ENCODE measurements at regions not wholly inside any gene's neighbourhood (a gene's known extent, or its start where the extent isn't known, plus 50 kb on each side); places are given as distances from the start of the nearest gene placed in this dataset.

DNA sequence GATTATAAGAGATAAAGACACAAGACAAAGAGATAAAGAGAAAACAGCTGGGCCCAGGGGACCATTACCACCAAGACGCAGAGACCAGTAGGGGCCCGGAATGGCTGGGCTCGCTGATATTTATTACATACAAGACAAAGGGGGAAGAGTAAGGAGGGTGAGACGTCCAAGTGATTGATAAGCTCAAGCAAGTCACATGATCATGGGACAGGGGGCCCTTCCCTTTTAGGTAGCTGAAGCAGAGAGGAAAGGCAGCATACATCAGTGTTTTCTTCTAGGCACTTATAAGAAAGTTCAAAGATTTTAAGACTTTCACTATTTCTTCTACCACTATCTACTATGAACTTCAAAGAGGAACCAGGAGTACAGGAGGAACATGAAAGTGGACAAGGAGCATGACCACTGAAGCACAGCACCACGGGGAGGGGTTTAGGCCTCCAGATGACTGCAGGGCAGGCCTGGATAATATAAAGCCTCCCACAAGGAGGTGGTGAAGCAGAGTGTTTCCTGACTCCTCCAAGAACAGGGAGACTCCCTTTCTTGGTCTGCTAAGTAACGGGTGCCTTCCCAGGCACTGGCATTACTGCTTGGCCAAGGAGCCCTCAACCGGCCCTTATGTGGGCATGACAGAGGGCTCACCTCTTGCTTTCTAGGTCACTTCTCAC lies 63.9 kb upstream of the ARL4D start:
- no peak for TF ChIP-seq CTCF (conservative IDR thresholded peaks at IDR 0.05)
- Mint-ChIP-seq H3K4me3 (peak overlapping the region; percentile 42), H3K9me3 (no peaks in the 10 kb centered on the region), H3K27me3 (peaks cover 16% of the 10 kb centered on the region), H3K4me1 (ENCODE audit: unreplicated experiment) (peaks cover 30% of the 10 kb centered on the region), H3K27ac (peak overlapping the region; percentile 52), H3K36me3 (no peaks in the 10 kb centered on the region)
- no peak for DNase-seq (ENCODE audit: extremely low spot score, unreplicated experiment)

- no peaks in the 10 kb centered on the region for H3K9me3 Mint-ChIP-seq
- no peak overlapping the region for H3K27ac Mint-ChIP-seq
- H3K36me3 Mint-ChIP-seq = no peaks in the 10 kb centered on the region
- DNase-seq (ENCODE audit: extremely low spot score, unreplicated experiment) = no peak
- H3K27me3 Mint-ChIP-seq = peaks cover 23% of the 10 kb centered on the region
- peaks cover 35% of the 10 kb centered on the region for H3K4me1 Mint-ChIP-seq (ENCODE audit: unreplicated experiment)
- TF ChIP-seq CTCF (conservative IDR thresholded peaks at IDR 0.05) = no peak
- no peak overlapping the region for H3K4me3 Mint-ChIP-seq
Observed at GRCh38 chr17:43333433-43333943, 65.3 kb upstream of the ARL4D start.

DNA sequence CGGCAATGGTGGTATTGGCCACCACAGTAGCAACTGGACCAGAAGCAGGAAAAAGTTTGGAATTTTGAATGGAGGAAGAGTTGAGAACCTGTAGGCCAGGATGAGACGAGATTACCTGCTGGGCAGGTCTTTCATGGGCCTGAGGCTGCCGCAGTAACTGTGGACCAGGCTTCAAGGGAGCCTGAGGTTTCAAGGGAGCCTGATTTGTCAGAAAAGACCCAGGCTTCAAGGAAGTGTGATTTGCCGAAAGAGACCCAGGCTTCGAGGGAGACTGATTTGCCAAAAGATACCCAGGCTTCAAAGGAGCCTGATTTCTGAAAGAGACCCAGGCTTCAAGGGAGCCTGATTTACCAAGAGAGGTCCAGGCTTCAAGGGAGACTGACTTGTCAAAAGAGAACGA lies 66.6 kb upstream of the ARL4D start:
- peaks cover 25% of the 10 kb centered on the region for H3K27me3 Mint-ChIP-seq
- DNase-seq (ENCODE audit: extremely low spot score, unreplicated experiment) = no peak
- H3K27ac Mint-ChIP-seq = peak overlapping the region; percentile 33
- no peaks in the 10 kb centered on the region for H3K36me3 Mint-ChIP-seq
- H3K9me3 Mint-ChIP-seq = no peaks in the 10 kb centered on the region
- H3K4me1 Mint-ChIP-seq (ENCODE audit: unreplicated experiment) = peaks cover 35% of the 10 kb centered on the region
- peak overlapping the region; percentile 0 for H3K4me3 Mint-ChIP-seq
- no peak for TF ChIP-seq CTCF (conservative IDR thresholded peaks at IDR 0.05)

DNA sequence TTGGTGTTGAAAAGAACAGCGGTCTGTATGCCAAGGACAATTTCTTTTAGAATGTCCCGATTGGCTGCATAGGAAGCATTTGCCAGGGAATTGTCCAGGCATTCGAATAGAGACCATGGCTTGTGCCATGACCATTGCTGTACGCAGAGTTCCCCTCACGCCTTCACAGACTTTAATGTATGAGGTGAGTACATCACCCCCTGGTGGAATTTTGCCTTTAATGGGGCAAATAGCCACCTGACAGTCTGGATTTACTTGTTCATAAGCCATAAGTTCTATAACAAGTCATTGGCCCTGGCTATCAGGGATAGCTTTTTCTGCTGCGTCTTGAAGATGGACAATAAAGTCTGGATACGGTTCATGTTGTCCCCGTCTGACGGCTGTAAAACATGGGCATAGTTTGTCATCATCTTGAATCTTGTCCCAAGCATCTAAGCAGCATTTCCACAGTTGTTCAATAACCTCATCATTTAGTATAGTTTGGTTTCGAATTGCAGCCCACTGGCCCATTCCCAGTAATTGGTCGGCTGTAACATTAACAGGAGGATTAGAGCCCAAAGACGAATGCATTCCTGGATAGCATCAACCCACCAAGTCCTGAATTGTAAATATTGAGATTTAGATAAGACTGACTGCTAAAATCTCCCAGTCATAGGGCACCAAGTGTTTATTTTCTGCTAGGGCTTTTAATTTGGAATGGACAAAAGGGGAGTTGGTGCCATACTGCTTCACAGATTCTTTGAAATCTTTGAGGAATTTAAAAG lies 67.7 kb upstream of the ARL4D start:
- no peak for DNase-seq (ENCODE audit: extremely low spot score, unreplicated experiment)
- H3K4me3 Mint-ChIP-seq = no peak overlapping the region
- H3K36me3 Mint-ChIP-seq = no peaks in the 10 kb centered on the region
- H3K27me3 Mint-ChIP-seq = peaks cover 29% of the 10 kb centered on the region
- H3K27ac Mint-ChIP-seq = no peak overlapping the region
- peak; percentile 20 for TF ChIP-seq CTCF (conservative IDR thresholded peaks at IDR 0.05)
- no peaks in the 10 kb centered on the region for H3K9me3 Mint-ChIP-seq
- peaks cover 41% of the 10 kb centered on the region for H3K4me1 Mint-ChIP-seq (ENCODE audit: unreplicated experiment)

GRCh38 chr17:43329183-43329582 lies 69.6 kb upstream of the ARL4D start:
- DNase-seq (ENCODE audit: extremely low spot score, unreplicated experiment) = no peak
- Mint-ChIP-seq H3K9me3 (no peaks in the 10 kb centered on the region), H3K27me3 (peaks cover 29% of the 10 kb centered on the region), H3K4me1 (ENCODE audit: unreplicated experiment) (peaks cover 33% of the 10 kb centered on the region), H3K36me3 (no peaks in the 10 kb centered on the region), H3K27ac (no peak overlapping the region), H3K4me3 (no peak overlapping the region)
- no peak for TF ChIP-seq CTCF (conservative IDR thresholded peaks at IDR 0.05)

All from type B pancreatic cell (in vitro differentiated cells).